ENCODE measurements at regions not wholly inside any gene's neighbourhood (a gene's known extent, or its start where the extent isn't known, plus 50 kb on each side); places are given as distances from the start of the nearest gene placed in this dataset.

DNA sequence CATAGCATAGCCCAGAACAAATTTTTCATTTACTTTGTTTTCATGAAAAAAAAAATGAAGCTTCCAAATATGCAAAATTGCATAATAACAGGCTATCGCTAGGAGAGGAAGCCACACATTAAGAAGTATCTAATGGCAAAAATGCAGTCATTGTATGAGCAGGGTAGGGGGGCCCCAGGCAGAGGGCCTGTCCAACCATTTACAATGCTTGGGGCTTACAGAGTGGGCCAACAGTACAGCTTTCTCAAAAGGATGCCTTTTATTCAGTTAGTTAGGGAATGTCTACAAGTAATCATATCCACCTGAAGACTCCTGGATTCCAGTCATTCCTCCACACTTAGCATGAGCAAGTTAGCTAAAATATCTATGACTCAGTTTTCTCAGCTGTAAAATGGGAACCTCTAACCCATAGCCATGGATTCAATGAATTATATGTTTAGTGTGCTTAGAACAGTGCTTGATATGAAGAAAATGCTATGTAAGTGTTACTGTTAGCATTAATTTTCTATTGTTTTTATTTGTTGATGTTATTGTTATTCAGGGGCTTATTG is 117.7 kb downstream of the GAS1 start:
- DNase-seq, result peak; percentile 42

DNA sequence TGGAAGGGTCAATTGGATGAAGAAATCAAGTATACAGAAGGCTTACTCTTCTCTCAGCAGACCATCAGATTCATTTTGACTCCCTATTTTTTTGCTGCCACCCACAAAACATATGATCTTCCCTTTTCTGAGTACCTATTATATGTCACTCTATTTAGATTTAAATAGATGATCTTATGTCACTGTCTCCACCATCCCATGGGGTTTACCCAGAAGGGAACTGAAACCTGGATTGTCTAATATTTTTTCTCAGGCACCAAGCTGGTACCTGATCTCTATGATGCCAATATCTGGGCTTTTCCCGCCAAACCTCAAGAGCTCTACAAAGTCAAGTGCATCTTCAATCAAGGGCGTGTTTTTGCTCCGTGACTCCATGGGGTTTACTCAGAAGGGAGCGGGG is 118.7 kb downstream of the GAS1 start:
- no peak for DNase-seq

DNA sequence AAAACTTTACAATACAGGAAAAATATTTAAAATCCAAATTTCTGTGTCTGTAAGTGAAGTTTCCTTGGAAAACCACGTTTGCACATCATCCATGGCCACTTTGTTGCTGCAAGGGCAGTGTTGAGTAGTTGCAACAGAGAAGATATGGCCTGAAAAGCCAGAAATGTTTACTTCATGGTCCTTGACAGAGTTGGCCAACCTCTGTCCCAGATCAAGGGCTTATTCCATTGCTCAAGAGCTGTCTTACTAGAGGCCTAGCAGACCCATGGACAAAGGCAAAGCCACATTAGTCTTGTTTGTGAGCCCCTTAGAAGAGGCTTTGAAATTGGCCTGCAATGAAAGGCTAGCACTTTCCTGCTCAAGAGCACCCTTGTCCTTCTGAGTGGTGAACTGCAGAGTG is 119.4 kb downstream of the GAS1 start:
- DNase-seq, result no peak

DNA sequence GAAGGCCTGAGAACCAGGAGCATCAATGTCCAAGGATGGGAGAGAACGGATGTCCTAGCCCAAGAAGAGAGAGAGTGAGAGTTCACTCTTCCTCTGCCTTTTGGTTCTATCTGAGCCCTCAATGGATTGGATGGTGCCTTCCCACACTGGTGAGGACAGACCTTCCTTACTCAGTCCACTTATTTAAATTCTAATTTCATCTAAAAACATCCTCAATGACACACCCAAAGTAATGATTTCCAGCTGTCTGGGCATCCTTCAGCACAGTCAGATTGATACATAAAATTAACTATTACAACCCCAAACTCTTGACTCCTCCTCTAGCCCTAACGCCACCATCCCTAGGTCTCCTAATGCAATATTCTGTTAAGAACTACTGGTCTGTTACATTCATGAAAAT is 122.0 kb downstream of the GAS1 start:
- no peak for DNase-seq

DNA sequence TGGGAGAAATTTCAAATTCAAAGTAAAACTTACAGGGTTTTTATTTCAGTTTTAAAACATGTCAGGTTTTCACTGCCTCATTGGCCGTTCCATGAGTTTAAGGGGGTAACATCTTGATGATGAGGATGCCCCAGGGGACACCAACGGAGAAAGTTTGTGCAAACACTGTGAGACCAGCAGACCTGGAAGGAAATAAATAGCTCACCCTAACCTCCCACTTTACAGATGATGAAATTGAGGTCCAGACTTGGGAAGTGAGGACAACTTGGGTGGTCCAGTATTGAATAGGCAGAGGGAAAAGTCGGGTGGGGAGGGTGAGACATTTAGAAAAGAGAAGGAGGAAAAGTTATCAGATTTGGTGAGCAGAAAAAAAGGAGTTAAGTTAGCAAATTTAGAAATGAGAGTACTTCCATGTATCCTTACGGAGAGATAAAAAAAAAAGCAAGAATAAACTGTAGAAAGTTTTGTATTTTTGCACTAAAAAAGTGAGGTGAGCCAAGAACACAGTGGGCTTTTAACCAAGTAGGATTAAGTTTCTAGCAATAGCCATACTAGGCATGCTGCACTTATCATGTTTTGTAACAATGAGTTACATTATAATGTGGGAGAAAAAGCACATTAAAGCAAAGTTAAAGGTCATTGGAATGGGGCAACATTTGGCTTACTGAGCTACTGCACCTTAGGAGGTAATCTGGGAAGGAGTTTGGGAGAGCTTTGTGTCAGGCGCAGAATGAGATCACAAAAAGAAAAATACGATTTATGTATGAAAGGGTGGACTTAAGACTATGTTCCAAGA is 125.1 kb downstream of the GAS1 start:
- peak; percentile 31 for DNase-seq

DNA sequence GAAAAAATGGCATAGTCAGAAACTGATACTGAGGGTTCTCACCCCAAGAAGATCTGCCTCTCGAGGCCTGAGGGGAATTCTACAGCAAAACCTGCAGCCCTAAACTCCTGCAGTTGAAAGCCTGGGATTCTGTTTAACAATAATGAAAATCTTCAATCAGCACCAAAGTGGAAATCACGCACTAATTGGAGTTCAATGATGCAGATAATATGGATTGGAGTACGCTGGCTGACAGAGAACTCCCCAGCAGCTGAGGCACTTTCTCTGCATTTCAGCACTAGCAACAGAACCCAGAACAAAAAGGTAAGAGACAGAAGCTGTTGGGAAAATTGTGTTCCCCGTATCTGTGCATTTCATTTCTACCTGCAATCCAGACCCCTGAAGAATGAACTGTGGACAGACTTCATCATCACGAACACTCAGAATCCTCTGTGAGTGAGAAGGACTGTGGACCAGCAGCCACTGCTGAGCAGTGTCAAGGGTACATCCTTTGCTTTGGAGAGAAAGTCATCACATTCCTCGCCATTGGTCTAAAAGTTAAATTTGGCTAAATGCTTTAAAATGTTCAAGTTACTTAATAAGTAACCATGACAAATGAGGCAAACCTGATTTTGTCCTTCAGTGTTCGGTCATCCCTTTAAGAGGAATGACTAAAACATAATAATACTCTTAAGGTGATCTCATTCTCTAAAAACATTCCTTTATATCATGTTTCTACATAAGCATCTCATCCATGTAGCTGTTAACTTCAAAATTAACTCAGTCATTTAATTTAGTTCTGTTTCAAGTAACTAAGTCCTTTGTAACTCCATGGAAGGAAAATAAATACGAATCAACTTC is 126.1 kb downstream of the GAS1 start:
- peak; percentile 37 for DNase-seq

DNA sequence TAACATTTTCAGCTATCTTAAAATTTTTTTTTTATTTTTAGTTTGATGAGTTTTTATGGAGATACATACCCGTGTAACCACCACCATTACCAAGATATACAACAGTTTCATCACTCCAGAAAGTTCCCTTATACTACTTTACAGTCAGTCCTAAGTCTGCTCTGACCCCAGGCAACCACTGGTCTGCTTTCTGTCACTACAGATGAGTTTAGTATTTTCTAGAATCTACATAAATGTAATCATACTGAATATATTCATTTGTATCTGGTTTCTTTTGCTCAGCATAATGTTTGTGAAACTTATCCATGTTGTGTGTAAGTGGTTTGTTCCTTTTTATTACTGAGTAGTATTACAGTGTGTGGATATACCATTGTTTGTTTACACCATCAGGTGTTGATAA is 127.8 kb downstream of the GAS1 start:
- DNase-seq, result no peak

DNA sequence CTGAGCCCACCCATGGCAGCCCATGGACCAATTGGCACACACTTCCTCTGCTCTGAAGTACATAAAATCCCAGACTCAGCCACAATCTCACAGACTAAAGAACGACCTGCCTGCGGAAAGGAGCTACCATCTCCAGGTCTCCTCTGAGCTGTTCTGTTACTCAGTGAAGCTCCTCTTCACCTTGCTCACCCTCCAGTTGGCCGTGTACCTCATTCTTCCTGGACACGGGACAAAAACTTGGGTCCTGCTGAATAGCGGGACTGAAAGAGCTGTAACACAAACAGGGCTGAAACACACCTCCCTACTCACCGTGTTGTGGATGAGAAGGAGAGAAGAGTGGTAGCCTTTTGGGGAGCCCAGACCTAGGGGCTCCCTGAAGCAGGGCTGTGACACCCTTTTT is 128.7 kb downstream of the GAS1 start:
- DNase-seq, result no peak

DNA sequence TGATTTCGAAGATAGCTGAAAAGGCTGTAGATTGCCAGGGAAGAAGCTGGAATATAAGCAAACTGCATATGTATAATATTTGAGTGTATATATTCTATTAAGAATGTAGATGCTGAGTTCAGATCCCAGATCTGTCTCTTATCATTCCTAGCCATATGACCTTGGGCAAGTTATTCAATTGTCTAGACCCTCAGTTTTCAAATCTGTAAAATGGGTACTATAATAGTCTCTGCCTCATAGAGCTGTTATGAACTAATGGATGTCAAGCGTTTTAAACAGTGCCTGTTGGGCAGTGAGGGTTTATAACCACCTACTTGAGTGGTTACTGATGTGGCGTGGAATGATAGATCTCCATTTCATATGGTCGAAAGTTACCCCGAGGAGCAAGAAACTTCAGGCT is 130.4 kb downstream of the GAS1 start:
- DNase-seq, result no peak

DNA sequence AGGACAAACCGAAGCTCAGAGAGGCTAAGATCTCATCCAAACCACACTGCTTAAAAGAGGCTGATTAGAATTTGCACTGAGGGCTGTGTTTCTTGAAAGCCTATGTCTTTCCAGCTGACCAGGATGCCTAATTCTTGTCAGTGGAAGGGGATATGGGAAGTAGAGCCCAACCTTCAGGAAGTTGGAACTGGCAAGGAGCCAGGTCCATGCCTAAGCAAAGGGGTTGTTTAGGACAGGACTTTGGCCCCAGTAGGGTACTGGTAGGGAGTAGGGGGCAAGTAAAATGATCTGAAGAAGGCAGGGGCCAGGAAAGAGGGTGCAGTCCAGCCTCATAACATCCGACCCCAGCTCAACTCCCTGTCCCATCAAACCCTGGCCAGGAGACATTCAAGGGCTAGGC is 130.9 kb downstream of the GAS1 start:
- no peak for DNase-seq

DNA sequence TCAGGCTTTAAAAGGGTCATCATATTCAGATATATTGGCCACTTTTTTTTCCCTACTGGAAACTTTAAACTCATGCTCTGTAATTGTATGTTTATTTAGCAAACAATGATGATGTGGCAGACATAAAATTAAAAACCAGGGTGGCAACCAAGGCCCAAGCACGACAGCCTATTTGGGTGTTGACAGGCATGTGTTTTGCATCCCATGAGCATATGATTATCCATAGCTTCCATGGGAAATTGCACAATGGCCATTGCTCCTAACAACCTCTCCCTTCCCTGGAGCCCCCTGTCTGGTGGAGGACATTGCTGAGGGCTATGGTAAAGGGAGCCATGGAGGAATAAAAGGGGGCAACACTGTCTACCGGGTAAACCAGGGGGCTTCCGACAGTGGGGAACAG is 134.7 kb downstream of the GAS1 start:
- no peak for DNase-seq

DNA sequence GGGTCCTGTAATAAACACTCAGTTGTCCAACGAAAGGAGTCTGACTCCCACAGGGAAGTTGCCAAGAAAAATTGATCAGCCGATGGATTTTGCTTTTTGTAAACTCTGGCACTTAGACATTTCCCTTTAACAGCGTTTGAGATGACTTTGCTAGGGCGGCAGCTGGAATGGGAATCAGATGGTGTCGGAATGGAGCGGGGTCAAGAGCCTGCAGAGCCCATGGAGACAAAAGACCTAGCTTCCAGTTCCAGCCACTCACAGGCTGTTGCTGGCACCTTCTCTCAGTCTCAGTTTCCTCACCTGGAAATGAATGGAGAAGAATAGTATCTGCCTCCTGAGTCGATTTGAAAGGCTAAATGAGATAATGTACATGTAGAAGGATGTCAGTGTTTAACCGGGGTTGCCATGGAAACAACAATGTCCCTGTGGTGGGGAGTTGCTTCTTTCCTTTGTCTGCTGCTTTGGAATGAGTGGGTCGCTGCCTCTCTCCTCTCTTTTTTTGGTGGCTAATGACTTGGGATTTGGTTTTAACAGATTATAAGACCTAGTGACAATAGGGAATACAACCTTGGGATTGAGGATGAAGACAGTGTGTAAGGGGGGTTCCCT is 137.4 kb downstream of the GAS1 start:
- DNase-seq, result no peak

DNA sequence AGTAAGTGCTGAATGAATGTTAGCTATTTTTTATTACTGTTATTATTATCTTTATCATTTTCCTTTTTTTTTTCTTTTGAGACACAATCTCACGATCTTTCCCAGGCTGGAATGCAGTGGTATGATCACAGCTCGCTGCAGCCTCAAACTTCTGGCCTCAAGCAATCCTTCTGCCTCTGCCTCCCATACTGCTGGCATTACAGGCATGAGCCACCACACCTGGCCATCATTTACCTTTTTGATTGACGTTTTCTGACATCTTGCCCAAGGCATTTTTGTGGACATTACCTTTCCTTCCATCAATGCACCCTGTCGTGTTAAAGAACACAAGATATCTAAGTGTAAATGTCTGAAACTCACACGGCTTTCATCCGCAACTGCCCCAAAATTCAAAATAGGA is 138.2 kb downstream of the GAS1 start:
- no peak for DNase-seq

DNA sequence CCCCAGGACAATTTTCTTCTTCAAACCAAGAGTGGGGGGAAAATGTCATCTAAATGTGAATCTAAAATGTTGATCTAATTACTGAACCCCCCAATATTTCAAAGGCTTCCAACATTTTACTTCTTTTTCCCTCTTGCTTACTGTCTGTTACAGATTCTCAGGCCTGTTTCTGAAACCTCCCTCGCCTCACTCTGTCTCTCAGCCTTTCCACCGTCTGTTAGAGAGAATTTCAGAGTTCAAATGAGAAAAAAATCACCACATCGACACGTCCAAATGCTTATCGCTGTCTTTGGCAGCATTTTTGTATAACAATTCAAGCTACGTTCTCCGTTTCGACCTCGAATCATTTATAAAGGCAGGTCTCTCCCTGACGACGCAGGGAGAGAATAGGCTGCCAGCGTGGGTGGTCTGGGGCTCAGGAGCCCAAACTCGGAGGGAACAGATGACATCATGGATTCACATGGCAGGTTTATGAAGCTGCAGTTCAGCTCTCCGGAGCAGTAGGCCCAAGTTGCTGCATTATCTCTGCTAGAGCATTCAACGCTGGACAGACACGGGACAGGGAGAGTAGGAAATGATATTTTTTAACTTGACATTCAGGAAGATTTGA is 139.8 kb downstream of the GAS1 start:
- peak; percentile 60 for DNase-seq

DNA sequence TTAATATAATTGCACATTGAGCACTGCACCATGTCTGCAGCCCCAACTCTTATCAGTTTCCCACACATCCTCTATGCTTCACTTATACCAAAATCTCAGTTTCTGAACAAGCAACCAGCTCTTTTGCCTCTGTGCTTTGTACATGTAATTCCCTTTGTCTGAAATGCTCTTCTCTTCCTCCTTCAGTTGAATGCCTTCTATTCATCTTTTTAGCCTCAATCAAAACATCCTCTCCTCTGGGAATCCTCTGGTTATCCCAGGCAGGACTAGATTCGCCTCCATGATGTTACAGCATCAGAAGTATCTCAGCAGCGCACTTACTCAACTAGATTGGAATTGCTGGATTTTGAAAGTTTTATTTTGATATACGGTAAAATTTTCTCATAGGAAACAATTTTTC is 143.3 kb downstream of the GAS1 start:
- DNase-seq, result no peak

DNA sequence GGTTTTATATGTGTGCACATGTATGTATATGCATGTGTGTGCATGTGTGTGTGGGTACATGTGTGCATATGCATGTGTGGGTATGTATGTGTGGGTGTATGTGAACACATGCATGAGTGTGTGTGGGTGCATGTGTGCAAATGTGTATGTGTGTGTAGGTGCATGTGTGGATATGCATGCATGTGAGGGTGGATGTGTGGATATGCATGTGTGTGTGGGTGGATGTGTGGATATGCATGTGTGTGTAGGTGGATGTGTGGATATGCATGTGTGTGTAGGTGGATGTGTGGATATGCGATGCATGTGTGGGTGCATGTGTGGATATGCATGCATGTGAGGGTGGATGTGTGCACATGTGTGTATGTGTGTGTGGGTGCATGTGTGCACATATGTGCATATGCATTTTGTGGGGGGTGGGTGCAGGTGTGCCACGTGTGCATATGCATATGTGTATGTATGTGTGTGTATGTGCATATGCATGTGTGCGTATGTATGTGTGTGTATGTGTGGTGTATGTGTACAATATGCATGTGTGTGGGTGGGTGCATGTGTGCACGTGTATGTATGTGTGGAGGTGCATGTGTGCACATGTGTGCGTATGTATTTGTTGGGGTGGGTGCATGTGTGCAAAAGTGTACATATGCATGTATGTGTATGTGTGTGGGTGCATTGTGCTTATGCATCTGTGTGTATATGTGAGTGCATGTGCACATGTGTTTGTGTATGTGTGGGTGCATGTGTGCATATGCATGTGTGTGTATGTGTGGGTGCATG is 144.2 kb downstream of the GAS1 start:
- no peak for DNase-seq

DNA sequence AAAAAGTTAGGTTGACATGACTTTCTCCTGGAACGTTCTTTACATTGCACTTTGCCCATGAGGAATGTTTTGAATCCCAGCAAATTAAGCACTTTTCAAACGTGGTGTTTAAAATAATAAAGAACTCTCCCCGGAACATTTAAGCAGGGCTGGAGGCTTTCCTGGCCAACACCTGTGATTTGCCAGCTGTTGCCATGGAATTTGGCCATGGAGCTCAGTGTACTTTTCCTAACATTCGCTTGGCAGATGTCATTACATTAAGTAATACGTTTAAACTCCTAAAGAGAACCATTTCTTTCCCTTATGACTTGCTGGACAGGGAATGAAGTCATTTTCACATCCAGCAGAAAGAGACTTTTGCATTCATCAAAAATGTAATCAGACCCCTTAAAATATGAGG is 146.1 kb downstream of the GAS1 start:
- DNase-seq, result peak; percentile 60

DNA sequence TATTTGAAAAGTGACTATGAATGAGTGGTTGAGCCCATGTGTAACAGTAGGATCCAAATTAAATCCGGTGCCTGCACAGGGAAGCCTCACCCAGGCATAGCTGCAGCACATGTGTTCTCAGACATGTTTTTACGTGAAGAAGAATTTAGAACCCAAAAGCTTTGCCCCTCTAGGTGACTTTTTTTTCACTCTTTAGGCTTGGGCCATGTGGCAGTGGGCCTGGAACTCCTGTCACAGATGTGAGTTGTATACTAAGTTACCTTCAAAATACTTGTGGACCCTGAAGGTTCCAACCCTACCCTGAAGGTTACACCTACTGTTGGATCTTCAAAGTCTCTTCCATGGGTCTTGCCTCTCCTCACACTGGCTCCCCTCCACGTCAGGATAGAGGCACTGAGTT is 146.6 kb downstream of the GAS1 start:
- DNase-seq, result no peak

DNA sequence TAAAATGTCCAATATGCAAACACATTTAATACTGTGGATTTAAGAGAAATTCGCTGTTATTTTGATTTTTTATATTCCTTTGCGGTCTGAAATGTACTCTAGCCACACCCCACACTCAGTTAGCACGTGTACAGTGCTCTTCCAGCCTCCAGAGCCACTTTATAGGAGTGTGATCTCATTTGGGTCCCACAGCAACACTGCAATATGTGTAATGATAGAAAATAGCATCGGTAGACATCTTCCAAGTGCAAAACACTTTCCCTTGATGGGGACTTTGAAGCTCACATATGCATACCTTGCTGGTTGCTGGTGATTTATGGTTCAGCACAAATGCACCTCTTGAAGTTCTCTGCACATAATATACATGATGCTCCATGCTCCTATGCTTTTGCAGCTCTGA is 148.3 kb downstream of the GAS1 start:
- DNase-seq, result no peak

DNA sequence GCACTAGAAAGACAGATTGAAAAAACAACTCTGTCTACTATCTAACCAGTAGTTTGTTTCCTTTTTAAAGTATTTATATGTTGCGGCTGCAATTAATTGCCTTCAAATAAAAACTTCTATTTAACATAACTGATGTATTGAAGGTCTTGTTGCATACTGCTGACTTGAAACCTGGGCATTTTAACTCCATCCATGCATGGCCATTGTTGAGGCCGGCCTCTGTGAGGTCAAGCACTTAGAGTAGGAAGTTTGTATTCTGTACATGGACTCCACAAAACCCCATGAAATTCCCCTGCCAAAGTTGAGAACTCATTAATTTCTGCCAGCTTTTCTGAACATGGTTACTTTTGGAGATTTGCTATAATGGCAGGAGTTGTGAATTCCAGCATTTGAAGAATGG is 150.6 kb downstream of the GAS1 start:
- DNase-seq, result no peak

DNA sequence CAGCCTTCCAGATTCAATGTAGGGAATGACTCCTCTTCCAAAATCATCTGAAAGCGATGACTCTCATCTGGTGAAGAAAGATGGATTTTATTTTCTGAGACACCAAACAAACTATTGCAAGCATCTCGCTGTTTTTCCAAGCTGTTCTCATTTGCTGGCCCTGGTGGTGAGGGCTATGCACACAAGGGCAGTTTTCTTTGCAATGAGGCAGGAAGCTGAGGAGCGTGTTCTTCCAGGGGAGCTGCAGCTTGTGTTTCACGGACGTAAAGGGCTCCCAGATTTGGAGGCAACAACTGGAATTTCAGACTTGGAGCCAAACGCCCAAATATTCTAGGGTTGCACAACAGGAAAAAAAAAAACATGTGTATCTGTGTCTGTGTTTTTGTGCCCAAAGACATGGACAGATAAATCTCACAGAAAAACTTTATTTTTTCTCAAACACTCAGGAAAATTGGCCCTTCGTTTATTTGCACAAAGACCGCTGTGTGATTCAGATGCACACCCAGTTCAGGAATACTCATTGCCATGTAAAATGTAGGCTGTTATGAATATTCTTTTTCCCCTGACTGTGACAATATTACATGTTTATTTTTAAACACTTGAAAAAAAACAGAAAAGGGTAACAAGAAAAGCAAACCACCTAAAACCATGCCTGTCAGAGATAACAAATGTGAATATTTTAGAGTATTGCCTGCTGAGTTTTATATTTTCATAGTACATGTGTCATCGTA is 151.3 kb downstream of the GAS1 start:
- DNase-seq, result peak; percentile 95

DNA sequence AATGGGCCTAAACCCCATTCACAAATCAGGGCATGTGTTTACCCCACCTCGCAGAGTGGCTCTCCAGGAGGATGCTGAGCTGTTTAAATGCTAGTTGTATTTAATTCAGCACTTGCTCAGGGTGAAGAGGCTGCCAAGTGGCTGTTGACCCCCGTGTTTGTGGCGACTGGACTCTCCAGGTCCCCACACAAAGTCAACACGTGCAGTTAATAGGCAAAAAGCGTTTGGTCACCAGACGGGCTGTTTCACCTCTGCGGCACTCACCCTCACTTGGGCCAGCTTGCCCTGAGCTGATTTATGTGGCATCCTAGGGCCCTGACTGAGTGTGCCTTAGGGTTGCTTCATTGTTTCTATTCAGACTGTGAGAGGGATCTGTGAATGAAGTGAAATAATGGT is 152.3 kb downstream of the GAS1 start:
- peak; percentile 25 for DNase-seq
